Activated T-cell treated with anti-CD3 and anti-CD28 coated beads, Interleukin-2, amount 50 U/mL, for 4 hours (primary cell): ENCODE measurements at regions not wholly inside any gene's neighbourhood (a gene's known extent, or its start where the extent isn't known, plus 50 kb on each side); places are given as distances from the start of the nearest gene placed in this dataset.
"Not testable (repeated sequence)": the region's sequence is repeated elsewhere in the genome, so short reads cannot be mapped to it uniquely, and the experiment has no call there.

Experiments used
- ATAC-seq, 2 donors: fragments of 200-7000 bp; cut with Tn5 transposase; one replicate each; pipeline ENCODE4 v1.10.0; 2021
- DNase-seq: peaks from one replicate; pipeline ENCODE4 v3.0.0-alpha.2; 2020
- H3K27me3 Mint-ChIP-seq: one replicate; pipeline ENCODE4 v1.8.0; 2021; ENCODE audit warnings: low read depth, mixed read lengths
- H3K36me3 Mint-ChIP-seq: one replicate; pipeline ENCODE4 v1.8.0; 2022; ENCODE audit warnings: mixed read lengths; ENCODE audit not compliant: insufficient read depth
- H3K4me1 Mint-ChIP-seq: one replicate; pipeline ENCODE4 v1.8.0; 2021; ENCODE audit warnings: low read depth, mixed read lengths
- H3K4me3 Mint-ChIP-seq: one replicate; pipeline ENCODE4 v1.8.0; 2021; ENCODE audit warnings: mild to moderate bottlenecking, moderate library complexity, mixed read lengths
- H3K9me3 Mint-ChIP-seq: one replicate; pipeline ENCODE4 v1.8.0; 2021; ENCODE audit warnings: mixed read lengths

GRCh38 chr5:171534043-171534895, 114.8 kb downstream of the FGF18 start:
- no peaks in the 10 kb centered on the region for H3K4me1 Mint-ChIP-seq

GRCh38 chr5:171535162-171535561, 115.7 kb downstream of the FGF18 start:
- Mint-ChIP-seq H3K27me3 (peaks cover 22% of the 10 kb centered on the region), H3K4me1 (no peaks in the 10 kb centered on the region), H3K4me3 (no peak overlapping the region), H3K9me3 (no peaks in the 10 kb centered on the region), H3K36me3 (no peaks in the 10 kb centered on the region)
- ATAC-seq (no peak), DNase-seq (no peak)

More at GRCh38 chr5:171534043-171534895, 114.8 kb downstream of the FGF18 start:
- Mint-ChIP-seq H3K27me3 (peaks cover 17% of the 10 kb centered on the region), H3K4me3 (no peak overlapping the region), H3K36me3 (no peaks in the 10 kb centered on the region), H3K9me3 (no peaks in the 10 kb centered on the region)
- DNase-seq (no peak), ATAC-seq (peak; percentile 78 to 84)

DNA sequence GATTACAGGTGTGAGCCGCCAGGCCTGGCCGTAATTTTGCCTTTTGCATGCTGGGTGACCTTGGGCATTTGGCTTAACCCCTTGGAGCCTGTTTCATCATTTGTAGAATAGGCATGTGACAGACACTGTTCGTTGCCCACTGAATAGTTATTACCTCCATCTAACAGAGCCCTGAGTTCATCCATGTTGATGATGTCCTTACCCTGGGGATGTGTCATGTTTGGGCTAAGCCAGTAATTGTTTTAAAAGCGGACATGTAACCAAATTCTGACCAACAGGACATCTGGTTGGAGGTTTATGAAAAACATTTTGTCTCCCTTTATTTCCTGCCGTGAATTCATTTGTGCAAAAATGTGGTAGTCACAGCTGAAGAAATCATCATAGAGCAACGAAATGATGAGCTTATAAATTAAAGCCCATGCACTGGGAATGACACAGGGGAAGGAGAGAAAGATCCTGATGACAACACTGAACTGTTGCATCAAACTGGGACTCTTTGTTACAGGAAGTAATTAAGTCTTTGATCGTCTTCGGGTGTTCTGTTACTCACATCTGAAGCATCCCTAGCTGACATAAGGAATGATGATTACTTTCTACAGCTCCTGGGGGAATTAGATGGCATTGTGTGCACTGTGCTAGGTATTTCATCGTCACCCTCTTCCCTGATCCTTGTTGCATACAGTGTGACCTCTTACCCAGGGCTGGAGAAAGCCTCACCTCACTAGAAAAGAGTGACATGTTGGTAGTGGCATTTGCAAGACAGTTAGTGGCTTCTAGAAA, 117.8 kb downstream of the FGF18 start:
- H3K27me3 Mint-ChIP-seq: peaks cover 31% of the 10 kb centered on the region

DNA sequence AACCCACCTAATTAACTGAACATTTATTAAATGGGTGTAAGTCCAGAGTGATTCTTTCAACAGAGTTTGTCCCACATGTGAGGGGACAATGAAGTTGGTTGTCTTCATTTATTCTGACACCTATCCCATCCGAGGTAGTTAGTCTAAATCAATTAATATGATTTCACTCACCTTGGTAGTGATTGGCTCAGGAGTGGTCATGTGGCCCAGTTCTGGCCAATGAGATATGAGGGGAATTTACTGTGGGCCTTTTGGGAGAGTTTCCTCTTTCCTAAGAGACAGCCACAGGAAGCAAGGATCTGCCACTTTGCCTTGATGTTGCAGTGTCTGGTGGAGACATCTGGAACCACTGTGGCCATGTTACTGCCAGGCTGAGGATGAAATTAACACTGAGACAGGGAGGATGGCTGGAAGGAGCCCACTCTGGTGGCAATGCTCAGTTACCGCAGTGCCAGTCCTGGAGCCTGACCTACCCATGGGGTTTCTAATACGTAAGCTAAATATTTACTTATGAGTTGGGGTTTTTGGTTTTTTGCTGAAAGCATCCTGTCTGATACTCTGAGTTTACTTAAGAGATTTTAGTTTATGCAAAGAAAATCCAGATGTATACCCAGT, 118.6 kb downstream of the FGF18 start:
- H3K36me3 Mint-ChIP-seq: no peaks in the 10 kb centered on the region
- H3K9me3 Mint-ChIP-seq: no peaks in the 10 kb centered on the region
- H3K4me1 Mint-ChIP-seq: no peaks in the 10 kb centered on the region
- H3K27me3 Mint-ChIP-seq: peaks cover 31% of the 10 kb centered on the region
- ATAC-seq: no peak
- H3K4me3 Mint-ChIP-seq: no peak overlapping the region
- no peak for DNase-seq

More for the DNA sequence above, 117.8 kb downstream of the FGF18 start:
- DNase-seq (no peak), ATAC-seq (no peak)
- Mint-ChIP-seq H3K4me1 (no peaks in the 10 kb centered on the region), H3K36me3 (no peaks in the 10 kb centered on the region), H3K4me3 (no peak overlapping the region), H3K9me3 (no peaks in the 10 kb centered on the region)

GRCh38 chr5:171538681-171539080, 119.2 kb downstream of the FGF18 start:
- Mint-ChIP-seq H3K36me3 (no peaks in the 10 kb centered on the region), H3K4me3 (no peak overlapping the region), H3K4me1 (no peaks in the 10 kb centered on the region), H3K27me3 (peaks cover 31% of the 10 kb centered on the region), H3K9me3 (no peaks in the 10 kb centered on the region)
- DNase-seq (no peak), ATAC-seq (no peak)

DNA sequence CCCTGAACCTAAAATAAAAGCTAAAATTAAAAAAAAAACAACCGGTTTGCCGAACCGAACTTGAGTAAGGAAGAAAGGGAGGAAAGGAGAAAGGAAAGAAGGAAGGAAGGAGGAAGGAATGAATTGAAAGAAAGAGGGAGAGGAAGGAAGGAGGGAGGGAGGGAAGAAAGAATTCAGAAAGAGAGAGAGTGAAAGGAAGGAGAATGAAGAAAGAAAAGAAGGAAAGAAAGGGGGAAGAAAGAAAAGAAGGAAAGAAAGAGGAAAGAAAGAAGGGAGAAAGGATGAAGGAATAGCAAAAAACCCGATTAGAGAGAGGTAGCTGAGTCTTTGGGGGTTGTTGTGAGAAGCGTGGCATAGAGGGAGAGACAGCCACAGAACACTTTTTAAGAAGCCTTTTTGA, 121.4 kb downstream of the FGF18 start:
- Mint-ChIP-seq H3K4me1 (no peaks in the 10 kb centered on the region), H3K4me3 (no peak overlapping the region), H3K9me3 (no peaks in the 10 kb centered on the region), H3K36me3 (no peaks in the 10 kb centered on the region), H3K27me3 (peaks cover 24% of the 10 kb centered on the region)
- DNase-seq: no peak
- no peak for ATAC-seq

DNA sequence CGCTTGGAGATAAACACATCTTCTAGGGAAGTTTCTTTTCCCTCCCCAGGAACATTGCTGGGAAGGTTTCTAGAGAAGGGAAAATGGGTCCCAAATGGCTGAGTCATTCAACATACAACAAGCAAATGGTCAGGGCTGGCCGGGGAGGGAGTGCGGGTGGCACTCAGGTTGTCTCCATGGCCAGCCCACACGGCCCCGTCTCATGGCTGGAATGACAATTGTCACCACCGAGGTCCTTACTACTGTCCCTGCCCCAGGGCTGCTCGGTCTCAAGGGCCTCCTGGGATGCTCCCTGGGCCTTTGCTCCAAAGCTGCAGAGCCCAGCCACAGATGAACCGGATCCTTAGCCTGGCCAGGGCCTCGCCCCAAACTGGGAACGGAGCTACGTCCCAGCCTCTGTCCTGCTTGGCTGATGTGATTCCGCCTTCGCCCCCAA, 121.9 kb downstream of the FGF18 start:
- H3K9me3 Mint-ChIP-seq: no peaks in the 10 kb centered on the region
- H3K4me1 Mint-ChIP-seq: no peaks in the 10 kb centered on the region
- H3K27me3 Mint-ChIP-seq: peaks cover 19% of the 10 kb centered on the region
- H3K4me3 Mint-ChIP-seq: no peak overlapping the region
- ATAC-seq (no peak), DNase-seq (no peak)
- H3K36me3 Mint-ChIP-seq: no peaks in the 10 kb centered on the region

- no peaks in the 10 kb centered on the region for H3K36me3 Mint-ChIP-seq
- no peaks in the 10 kb centered on the region for H3K4me1 Mint-ChIP-seq
- ATAC-seq (no peak), DNase-seq (no peak)
- peaks cover 20% of the 10 kb centered on the region for H3K27me3 Mint-ChIP-seq
- H3K9me3 Mint-ChIP-seq: no peaks in the 10 kb centered on the region
- no peak overlapping the region for H3K4me3 Mint-ChIP-seq
Observed at GRCh38 chr5:171542525-171543140, 123.2 kb downstream of the FGF18 start.

- no peak for DNase-seq
- ATAC-seq: no peak
- H3K4me1 Mint-ChIP-seq: no peaks in the 10 kb centered on the region
- H3K4me3 Mint-ChIP-seq: no peak overlapping the region
- no peaks in the 10 kb centered on the region for H3K36me3 Mint-ChIP-seq
- H3K9me3 Mint-ChIP-seq: no peaks in the 10 kb centered on the region
- H3K27me3 Mint-ChIP-seq: peaks cover 20% of the 10 kb centered on the region
Observed at GRCh38 chr5:171543148-171543815, 123.8 kb downstream of the FGF18 start.

- Mint-ChIP-seq H3K4me1 (no peaks in the 10 kb centered on the region), H3K36me3 (no peaks in the 10 kb centered on the region), H3K27me3 (peaks cover 12% of the 10 kb centered on the region), H3K4me3 (no peak overlapping the region), H3K9me3 (no peaks in the 10 kb centered on the region)
- no peak for DNase-seq
- ATAC-seq: no peak
Observed at GRCh38 chr5:171544913-171545765, 125.7 kb downstream of the FGF18 start.

GRCh38 chr5:171549274-171549673, 129.8 kb downstream of the FGF18 start:
- H3K4me3 Mint-ChIP-seq: no peak overlapping the region
- DNase-seq (no peak), ATAC-seq (no peak)
- no peaks in the 10 kb centered on the region for H3K9me3 Mint-ChIP-seq
- peaks cover 3% of the 10 kb centered on the region for H3K27me3 Mint-ChIP-seq
- H3K36me3 Mint-ChIP-seq: no peaks in the 10 kb centered on the region
- H3K4me1 Mint-ChIP-seq: no peaks in the 10 kb centered on the region

DNA sequence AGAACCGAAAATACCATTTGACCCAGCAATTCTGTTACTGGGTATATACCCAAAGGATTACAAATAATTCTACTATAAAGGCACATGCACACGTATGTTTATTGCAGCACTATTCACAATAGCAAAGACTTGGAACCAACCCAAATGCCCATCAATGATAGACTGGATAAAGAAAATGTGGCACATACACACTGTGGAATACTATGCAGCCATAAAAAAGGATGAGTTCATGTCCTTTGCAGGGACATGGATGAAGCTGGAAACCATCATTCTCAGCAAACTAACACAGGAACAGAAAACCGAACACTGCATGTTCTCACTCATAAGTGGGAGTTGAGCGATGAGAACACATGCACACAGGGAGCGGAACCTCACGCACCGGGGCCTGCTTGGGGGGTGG, 134.4 kb downstream of the FGF18 start:
- not testable (repeated sequence) for H3K4me3 Mint-ChIP-seq, H3K36me3 Mint-ChIP-seq, ATAC-seq, DNase-seq, H3K9me3 Mint-ChIP-seq, H3K4me1 Mint-ChIP-seq, H3K27me3 Mint-ChIP-seq

DNA sequence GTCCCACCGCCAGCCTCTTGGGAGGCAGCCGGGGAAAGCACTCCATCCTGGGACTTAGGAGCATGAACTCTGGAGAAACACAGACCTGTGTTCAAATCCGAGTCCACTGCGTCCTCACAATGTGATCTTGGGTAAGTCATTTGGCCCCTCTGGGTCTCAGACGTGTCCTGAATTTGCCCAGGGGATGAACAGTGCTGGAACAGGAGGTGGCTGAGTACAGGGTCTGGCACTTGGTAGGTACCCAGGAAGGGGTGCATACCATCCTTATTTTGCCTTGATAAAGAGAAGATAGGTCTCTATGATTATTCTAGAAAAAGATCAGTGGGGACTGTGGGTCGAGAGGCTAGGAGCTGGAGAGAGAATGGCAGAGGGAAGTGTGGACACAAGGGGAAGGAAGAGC, 135.7 kb downstream of the FGF18 start:
- Mint-ChIP-seq H3K4me1 (no peaks in the 10 kb centered on the region), H3K27me3 (no peaks in the 10 kb centered on the region), H3K36me3 (no peaks in the 10 kb centered on the region), H3K4me3 (no peak overlapping the region), H3K9me3 (no peaks in the 10 kb centered on the region)
- ATAC-seq (no peak), DNase-seq (no peak)
